AG04450 (cell line): ENCODE measurements at regions not wholly inside any gene's neighbourhood (a gene's known extent, or its start where the extent isn't known, plus 50 kb on each side); places are given as distances from the start of the nearest gene placed in this dataset.

ENCODE experiments used
- CTCF ChIA-PET: fragments of 300-600, 350-600 bp; formaldehyde crosslinking; extraction: SDS; loops from one replicate; lab custom pipeline; 2022; ENCODE audit warnings: antibody characterized with exemption, inconsistent platforms; lab: Charles Lee
- POLR2A ChIA-PET: fragments of 350-600 bp; formaldehyde crosslinking; extraction: SDS; loops from one replicate; lab custom pipeline; 2021; ENCODE audit warnings: antibody characterized with exemption, inconsistent platforms; lab: Yijun Ruan, JAX
- DNase-seq: peaks from one replicate; pipeline ENCODE4 v3.0.0-alpha.2; 2011; ENCODE audit warnings: low read depth, low spot score
- H3K27ac ChIP-seq: one replicate; pipeline ENCODE4 v1.5.1; 2012; ENCODE audit warnings: low read depth, low read length, control low read depth
- H3K27me3 ChIP-seq: one replicate; pipeline ENCODE4 v1.6.0; 2012; ENCODE audit warnings: low read length; ENCODE audit not compliant: control insufficient read depth, insufficient read depth
- H3K4me3 ChIP-seq: 2 replicates; pipeline ENCODE4 v1.5.1; 2011; ENCODE audit warnings: mild to moderate bottlenecking, low read depth, low read length, control low read depth
- H3K9me3 ChIP-seq: 2 replicates; pipeline ENCODE4 v1.5.1; 2012; ENCODE audit warnings: low read length; ENCODE audit not compliant: control insufficient read depth, insufficient read depth
- CTCF ChIP-seq: IDR thresholded peaks from 2 replicates; pipeline ENCODE4 v1.5.1; 2011; ENCODE audit warnings: low read depth, low read length, control low read depth, inconsistent platforms

- DNase-seq = no peak
- Histone ChIP-seq H3K27me3 (no peaks in the 10 kb centered on the region), H3K4me3 (no peak overlapping the region), H3K9me3 (no peaks in the 10 kb centered on the region), H3K27ac (no peak overlapping the region)
- ChIA-PET POLR2A (no interaction called here), CTCF (no interaction called here)
- no peak for TF ChIP-seq CTCF
These were observed 197.4 kb upstream of the MTPN start for GRCh38 chr7:136174477-136175125.

GRCh38 chr7:136173874-136174273 is 196.7 kb upstream of the MTPN start:
- DNase-seq = no peak
- TF ChIP-seq CTCF = no peak
- H3K9me3 ChIP-seq = no peaks in the 10 kb centered on the region
- no peak overlapping the region for H3K27ac ChIP-seq
- no peaks in the 10 kb centered on the region for H3K27me3 ChIP-seq
- ChIA-PET CTCF (interaction anchor here (0.9 kb wide), 1 partner anchor 528 kb away, joined by 3 read pairs; no protein-coding TSS in a partner anchor), POLR2A (no interaction called here)
- H3K4me3 ChIP-seq = no peak overlapping the region

GRCh38 chr7:136171233-136171632 is 194.1 kb upstream of the MTPN start:
- ChIA-PET POLR2A (no interaction called here), CTCF (no interaction called here)
- H3K9me3 ChIP-seq = no peaks in the 10 kb centered on the region
- no peak overlapping the region for H3K27ac ChIP-seq
- H3K27me3 ChIP-seq = no peaks in the 10 kb centered on the region
- no peak overlapping the region for H3K4me3 ChIP-seq
- no peak for TF ChIP-seq CTCF
- no peak for DNase-seq

GRCh38 chr7:136168821-136169220 is 191.7 kb upstream of the MTPN start:
- Histone ChIP-seq H3K27ac (no peak overlapping the region), H3K4me3 (no peak overlapping the region), H3K9me3 (no peaks in the 10 kb centered on the region), H3K27me3 (no peaks in the 10 kb centered on the region)
- no peak for DNase-seq
- TF ChIP-seq CTCF = no peak
- ChIA-PET POLR2A (no interaction called here), CTCF (no interaction called here)

GRCh38 chr7:136167991-136168390 is 190.8 kb upstream of the MTPN start:
- H3K27me3 ChIP-seq = no peaks in the 10 kb centered on the region
- no peaks in the 10 kb centered on the region for H3K9me3 ChIP-seq
- ChIA-PET CTCF (no interaction called here), POLR2A (interaction anchor here (0.6 kb wide), 1 partner anchor 55 kb away, joined by 4 read pairs; no protein-coding TSS in a partner anchor)
- no peak overlapping the region for H3K27ac ChIP-seq
- no peak for DNase-seq
- H3K4me3 ChIP-seq = no peak overlapping the region
- TF ChIP-seq CTCF = no peak
